Pons (tissue), 1 donor: ENCODE measurements at regions not wholly inside any gene's neighbourhood (a gene's known extent, or its start where the extent isn't known, plus 50 kb on each side); places are given as distances from the start of the nearest gene placed in this dataset.

ENCODE experiments used
- DNase-seq: peaks from one replicate; pipeline ENCODE4 v3.0.0-alpha.2; 2016; ENCODE audit warnings: low spot score

DNA sequence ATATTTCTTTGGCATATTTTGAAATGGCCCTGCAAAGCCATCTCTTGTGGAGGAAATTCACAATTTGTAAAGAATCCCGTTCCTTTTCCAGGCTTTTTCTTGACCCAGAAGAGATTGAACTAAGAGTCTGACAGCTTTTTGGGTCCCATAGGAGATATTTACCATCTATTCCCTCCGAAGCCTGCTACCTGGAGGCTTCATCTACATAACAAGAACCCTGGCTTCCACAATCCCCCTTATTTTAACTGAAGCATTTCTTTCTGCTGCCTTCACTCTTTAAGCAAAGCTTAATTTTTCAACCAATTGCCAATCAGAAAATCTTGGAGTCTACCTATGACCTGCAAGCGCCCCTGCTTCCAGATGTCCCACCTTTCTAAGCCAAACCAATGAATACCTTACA lies 248.1 kb upstream of the GADL1 start:
- no peak for DNase-seq

DNA sequence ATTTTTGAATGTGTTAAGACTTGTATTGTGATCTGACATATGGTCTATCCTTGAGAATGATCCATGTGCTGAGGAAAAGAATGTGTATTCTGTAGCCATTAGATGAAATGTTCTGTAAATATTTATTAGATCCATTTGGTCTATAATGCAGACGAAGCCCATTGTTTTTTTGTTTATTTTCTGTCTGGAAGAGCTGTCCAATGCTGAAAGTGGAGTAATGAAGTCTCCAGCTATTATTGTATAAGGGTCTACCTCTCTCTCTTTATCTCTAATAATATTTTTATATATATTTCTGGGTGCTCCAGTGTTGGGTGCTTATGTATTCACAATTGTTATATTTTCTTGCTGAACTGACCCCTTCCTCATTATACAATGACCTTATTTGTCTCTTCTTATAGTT lies 250.6 kb upstream of the GADL1 start:
- no peak for DNase-seq

DNA sequence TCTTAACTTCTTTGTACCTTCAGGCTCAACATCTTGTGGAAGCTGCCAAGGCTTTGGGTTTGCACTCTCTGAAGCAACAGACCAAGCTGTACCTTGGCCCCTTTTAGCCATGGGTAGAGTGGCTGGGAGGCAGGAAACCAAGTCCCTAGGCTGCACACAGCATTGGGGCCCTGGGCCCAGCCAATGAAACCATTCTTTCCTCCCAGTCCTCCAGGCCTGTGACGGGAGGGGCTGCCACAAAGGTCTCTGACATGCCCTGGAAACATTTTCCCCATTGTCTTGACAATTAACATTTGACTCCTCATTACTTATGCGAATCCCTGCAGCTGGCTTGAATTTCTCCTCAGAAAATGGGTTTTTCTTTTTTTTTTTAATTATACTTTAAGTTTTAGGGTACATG lies 253.1 kb upstream of the GADL1 start:
- no peak for DNase-seq

DNA sequence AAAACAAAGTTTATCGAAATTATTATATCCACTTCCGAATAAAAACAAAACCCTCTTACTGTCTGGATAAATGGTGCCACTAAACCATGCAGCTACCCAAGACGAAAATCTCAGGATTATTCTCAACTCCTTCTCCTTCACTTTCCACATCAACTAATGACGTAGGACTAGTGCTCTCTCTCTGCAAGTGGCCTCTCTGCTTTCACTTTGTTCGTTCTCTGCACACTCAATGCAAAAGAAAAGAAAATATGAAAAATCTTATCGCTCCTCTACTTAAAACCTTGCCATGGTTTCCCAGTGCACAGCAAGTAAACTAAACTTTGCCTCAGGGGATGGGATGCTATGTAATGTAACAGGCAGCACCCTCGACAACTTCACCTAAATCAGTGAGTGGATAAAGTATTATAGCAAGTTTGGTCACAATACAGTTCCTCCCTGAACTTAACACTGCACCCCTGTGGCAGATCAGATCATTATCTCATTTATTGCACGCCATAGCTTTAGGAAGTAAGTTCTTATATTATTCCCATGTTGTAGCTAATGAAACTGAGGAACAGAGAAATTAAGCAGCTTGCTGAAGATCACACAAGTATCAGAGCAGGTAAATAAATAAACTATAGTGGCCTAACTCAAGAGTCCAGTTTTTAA lies 262.7 kb upstream of the GADL1 start:
- DNase-seq, result no peak

DNA sequence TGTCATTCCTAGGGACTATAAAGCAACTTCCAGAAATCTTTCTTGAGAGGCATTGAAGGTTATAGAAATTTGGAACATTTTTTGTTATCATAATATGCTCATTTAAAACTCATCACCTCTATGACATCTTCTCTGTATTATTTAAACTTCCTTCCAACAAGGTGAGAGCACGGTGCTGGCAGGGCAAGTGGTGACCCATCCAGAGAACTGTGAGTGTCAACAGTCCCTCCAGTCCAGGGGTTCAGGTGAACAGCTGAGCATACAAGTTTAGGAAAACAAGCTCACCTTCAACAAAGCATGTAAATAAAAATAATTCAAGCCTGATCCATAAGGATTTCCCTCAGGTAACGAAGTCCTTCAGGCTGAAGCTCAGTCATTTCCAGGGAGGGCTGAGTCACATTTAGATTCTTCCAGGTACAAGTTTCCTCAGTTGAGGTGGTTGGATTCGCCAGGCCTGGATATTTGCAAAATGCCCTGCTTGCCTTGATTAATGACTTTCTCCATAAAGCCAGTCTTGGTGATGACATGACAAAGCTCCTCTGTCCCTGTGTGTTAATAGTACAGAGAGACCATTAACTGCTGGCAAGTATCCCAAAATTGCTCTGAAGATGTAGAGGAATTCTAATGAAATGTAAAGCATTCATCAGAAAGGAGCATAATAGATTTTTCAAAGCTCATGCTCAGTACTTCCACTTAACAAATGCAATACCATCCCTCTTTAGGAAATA lies 263.6 kb upstream of the GADL1 start:
- DNase-seq, result peak; percentile 10

DNA sequence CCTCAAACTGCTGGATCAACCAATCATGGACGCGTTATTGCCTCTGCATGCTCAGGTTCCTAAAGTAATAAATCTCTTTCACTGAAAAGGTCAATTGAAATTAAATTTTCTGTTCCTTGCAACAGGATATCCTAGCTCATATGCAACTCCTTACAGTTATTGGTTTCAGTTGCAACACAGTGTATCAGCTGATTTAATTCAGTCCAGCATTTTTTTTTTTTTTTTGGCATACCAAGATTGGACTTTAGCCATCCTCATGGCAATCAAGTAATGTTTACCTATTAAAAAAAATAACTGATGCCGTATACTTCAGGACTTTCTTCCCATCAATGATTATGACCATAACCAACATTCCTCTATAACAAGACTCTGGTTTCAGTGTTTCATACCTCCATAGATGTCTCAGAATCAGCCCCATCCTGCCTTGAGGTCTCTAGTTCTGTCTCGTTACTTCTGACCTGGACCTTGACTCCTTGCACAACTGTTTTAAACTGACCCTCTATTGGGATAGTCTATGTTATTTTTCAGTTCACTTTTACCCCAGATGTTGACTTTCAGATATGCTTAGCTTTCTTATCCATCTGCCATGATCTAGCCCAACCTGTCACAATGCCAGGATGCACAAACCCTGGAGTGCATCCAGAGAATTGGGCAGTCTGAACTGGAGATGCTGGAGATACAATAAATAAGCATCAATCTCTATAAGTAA lies 265.0 kb upstream of the GADL1 start:
- DNase-seq, result no peak

DNA sequence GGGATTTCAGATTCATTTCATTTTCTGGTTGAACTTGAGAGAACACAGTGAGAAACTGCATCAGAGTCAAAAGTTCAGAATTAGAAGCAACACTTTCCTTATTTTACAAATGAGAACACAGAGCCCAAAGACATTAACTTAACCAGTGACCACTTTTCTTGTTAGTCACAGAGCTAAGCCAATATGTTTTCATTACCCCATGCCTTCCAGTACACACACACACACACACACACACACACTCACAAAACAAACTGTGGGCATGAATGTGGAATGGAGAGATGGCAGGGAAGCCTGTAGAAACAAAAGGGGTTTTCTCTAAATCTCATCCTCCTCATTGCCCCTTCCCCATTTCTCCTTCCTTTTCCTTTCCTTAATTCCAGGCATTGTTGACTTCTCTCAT lies 267.4 kb upstream of the GADL1 start:
- DNase-seq, result no peak

DNA sequence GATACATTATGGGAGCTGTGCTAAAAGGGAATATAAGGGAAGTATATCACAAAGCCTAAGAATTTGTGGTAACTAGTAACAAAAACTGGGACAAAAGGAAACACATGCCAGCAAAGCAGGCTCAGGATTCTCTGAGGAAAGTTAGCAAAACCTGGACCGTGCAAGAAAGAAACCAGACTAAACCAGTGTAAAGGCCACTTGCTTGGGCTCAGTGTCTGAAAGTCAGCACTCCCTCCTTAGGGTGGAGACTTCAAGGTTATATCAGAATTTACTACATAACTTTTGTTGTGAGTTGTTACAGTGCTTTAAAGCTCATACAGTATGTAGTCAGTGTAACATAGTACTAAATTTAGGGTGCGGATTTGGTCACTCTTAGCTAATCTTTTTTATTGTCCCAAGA lies 269.9 kb upstream of the GADL1 start:
- DNase-seq, result no peak

DNA sequence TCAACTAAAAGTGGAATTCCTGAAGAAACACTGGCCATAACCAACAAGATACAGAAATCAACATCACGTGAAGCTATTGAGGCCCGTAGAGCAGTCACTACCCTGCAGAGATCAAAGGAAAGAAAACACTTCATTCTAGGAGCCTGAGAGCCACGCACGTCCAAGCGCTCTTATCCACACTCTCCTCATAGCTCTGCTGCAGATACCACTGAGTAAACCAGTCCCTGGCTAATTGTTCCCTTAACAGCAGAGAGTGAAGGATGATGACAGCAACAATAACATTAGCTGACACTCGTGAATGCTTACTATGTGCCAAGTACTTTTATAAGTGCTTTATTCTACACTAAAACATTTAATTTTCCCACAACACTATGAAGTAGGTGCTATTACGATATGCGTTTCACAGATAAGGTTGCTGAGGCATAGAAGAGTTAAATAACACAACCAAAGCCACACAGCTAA lies 271.0 kb upstream of the GADL1 start:
- peak; percentile 19 for DNase-seq

DNA sequence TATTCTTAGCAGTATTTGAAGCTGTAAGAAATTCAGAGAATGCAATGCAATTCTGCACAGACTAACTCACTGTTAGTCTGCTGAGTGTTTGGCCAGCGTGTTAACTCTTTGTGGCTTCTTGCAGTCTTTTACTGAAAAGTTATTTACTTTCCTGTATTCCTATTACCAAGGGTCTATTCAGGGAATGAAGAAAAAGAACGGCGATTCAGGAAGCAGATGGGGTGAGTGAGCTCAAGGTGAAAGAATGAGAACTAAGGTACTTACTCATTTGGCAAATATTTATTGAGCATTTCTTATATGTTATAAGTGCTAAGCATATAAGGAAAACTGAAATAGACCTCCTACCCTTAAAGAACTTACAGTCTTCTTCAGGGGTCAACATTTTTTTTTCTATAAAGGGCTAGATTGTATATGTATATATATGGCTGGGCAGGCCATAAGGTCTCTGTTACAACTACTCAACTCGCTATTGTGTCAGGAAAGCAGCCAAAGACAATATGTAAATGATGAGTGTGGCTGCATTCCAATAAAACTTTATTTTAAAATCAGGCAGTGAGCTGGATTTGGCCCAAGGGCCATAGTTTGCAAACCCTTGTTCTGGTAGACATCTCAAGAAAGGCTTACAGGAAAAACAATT lies 271.9 kb upstream of the GADL1 start:
- DNase-seq, result no peak

DNA sequence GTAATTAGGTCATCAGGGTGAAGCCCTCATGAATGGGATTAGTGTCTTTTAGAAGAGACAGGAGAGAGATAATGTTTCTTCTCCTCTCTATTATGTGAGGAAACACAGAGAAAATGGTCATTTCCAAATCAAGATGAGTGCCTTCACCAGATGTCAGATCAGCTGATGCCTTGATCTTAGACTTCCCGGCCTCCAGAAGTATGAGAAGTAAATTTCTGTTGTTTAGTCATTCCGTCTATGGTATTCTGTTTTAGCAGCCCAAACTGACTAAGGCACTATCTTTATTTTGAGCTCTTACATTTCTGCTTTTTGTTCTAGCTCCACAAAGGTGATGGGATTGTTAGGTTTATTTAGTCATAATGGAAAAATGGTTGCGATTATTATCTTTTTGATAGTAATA lies 273.2 kb upstream of the GADL1 start:
- DNase-seq, result no peak

DNA sequence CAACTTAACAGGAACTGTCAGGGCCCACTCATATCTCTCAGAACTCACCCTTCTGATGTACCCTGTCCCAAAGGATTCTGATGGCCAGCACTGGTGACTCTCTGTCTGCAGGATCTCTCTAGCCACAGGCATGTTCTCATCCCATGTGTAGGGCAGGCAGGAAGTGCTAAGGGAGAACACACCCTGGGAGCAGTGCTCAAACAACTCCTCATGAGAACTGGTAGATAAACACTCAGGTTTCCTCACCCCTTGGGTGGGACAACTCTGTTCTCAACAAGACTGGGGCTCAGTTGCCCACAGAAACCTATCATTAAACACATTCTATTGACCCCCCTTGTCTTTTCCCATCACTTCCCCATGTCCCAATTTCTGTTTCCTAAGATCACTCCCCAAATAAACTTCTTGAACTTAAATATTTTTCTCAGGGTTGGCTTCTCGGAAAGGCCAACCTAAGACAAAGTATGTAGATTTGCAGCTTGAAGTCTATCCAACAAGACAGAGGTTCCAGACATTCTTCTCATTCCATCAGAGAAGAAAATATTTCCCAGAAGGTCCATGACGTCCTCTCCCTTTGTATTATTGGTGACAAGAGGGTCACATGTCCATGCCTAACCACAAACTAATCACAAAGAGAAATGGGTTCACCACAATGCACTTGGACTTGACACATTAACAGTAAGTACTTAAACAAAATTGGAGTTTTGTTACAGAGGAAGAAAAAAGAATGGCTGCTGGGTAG lies 276.6 kb upstream of the GADL1 start:
- DNase-seq, result no peak

DNA sequence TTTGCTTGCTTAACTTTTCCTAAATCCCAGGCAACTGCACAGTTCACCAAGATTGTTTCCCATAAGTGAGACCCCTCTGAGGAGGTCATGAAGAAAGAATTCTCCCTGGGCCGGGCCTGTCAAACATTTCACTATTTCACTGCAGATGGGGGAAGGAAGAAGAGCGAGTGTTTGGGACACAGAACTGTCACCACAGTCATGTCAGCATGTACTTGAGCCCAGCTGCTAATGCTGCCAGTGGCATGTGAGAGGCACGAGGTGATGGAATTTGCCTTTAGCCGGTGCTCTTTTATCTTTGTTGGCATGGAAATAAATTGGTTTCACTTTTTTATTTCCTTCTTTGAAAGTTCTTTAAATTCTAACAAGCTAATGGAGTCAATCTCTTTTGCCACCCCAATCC lies 277.9 kb upstream of the GADL1 start:
- no peak for DNase-seq

DNA sequence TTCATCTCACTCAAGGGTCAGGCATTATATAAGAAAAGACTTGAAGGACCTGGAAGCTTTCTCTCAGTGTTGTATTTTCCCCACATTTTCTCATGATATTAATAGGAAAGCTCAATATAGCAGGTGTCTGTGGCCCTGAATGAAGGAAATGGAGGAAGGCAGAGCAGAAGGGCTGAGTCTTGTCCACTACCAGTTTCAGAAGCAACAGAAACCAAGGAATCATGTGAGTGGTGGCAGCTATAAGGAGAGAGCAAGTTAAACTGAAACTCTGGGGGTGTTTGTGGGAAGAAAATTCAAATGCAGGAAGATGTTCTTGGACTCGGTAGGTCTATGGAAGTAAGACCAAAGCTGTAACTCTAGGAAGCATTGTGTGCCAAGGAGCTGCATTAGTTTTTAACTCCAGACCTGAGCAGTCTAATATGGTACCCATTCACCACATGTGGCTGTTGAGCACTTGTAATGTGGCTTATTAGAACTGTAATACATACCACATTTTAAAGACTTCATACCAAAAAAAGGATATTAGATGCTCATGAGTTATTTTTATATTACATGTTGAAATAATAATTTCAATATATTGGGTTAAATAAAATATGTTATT lies 278.8 kb upstream of the GADL1 start:
- DNase-seq, result no peak

DNA sequence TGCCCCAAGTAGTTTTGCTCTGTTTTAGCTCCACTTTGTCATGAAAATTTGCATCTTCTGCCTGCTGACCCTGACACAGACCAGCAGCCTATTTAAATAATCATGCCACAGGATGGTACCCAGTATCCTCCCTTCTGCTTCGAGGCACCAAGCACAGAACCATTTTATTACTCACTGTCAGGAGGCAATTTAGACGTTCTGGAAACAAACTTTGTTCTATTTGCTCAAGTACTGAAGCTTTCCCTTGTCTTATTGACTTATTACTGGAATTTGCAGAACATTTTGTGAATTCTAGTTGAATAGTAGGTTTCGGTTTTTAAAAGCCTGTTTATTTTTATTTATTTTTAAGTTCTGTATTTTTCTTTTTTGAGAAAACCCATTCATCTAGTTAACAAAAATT lies 279.6 kb upstream of the GADL1 start:
- no peak for DNase-seq

DNA sequence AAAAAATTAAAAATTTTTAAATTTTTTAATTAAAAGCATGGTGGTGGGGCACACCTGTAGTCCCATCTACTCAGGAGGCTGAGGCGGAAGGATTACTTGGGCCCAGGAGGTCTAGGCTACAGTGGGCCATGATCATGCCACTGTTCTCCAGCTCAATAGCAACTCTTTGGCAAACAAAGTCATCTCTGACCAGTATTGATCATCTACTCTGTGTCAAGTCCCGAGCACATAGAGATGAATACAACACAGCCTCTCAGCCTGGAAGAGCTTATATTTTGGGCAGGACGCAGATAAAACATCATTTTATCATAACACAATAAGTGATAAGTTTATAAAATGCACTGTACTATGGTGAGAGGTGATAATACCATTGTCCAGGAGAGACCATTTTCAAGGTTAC lies 281.6 kb upstream of the GADL1 start:
- DNase-seq, result no peak

DNA sequence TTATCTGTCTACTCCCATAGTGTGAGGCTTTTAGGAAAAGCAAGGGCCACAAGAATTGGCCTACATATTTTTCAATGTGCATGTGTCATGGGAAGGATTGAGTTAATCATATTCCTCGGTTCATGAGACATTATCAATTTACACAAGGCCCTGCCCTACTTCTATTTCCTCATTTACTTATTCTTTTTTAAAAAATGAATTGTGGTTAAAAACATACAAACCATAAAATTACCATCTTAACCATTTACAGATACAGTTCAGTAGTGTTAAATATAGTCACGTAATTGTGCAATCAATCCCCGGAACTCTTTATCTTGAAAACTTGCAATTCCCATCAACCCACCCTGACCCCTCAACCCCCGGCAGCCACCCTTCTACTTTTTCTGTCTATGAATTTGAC lies 284.0 kb upstream of the GADL1 start:
- no peak for DNase-seq

DNA sequence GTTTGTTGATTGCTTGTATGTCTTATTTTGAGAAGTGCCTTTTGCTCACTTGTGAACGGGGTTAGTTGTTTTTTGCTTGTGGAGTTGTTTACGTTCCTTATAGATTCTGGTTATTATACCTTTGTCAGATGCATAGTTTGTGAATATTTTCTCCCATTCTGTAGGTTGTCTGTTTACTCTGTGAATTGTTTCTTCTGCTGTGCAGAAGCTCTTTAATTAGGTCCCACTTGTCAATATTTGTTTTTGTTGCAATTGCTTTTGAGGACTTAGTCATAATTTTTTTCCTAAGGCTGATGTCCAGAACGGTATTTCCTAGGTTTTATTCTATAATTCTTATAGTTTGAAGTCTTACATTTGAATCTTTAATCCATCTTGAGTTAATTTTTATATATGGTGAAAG lies 285.3 kb upstream of the GADL1 start:
- DNase-seq, result no peak

DNA sequence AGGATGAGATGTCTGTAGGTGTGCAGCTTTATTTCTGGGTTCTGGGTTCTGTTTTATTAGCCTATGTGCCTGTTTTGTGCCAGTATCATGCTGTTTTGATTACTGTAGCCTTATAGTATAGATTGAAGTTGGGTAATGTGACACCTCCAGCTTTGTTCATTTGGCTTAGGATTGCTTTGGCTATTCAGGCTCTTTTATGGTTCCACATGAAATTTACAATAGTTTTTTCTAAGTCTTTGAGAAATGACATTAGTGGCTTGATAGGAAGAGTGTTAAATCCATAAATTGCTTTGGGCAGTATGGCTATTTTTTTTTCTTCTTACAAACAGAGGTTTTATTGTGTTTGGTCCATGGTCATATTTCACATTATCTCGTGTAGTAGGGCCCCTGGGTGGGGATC lies 285.8 kb upstream of the GADL1 start:
- DNase-seq, result no peak

DNA sequence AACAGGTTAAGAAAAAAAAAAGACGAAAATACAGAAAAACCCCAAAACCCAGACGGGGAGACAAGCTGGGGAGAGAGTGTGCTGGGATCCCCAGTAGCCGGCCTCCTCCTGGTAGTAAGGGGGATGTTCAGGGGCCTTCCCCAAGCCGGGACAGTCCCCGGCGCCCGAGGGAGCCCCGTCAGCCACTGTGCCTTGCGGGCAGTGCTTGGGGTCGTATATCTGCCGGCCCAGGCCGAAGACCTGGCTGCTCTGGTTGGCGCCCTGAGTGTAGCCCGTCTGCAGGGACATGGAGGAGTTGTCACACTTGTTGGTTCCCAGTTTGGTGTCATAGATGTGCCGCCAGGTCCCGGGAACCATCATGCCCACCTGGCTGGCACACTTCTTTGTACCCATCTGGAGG lies 287.2 kb upstream of the GADL1 start:
- no peak for DNase-seq

DNA sequence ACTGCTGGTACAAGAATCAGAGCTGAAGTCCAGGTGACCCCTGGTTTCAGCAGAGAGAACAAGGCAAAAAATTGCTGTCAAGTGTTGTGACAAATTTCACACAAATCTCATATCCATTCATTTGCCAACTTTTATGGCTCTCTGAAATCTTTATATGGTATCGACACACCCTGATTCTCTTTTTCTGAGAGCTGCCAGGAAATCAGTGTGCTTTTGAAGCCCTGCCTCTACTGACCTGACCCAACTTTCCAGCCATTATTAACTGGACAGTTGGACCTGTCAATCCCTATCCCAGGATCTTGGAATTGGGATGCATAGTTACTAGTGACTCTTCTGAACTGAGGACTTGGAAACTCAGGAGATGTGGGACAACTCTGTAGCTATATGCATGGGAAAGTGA lies 288.2 kb upstream of the GADL1 start:
- no peak for DNase-seq
